BE2C (cell line): ENCODE measurements at regions not wholly inside any gene's neighbourhood (a gene's known extent, or its start where the extent isn't known, plus 50 kb on each side); places are given as distances from the start of the nearest gene placed in this dataset.
"Not testable (repeated sequence)": the region's sequence is repeated elsewhere in the genome, so short reads cannot be mapped to it uniquely, and the experiment has no call there.

ENCODE experiments used
- DNase-seq: peaks from one replicate; pipeline ENCODE4 v3.0.0-alpha.2; 2020
- H3K27me3 ChIP-seq: fragments of 250-450 bp; sonication (Bioruptor Pico); 2 replicates; pipeline ENCODE4 v1.5.1; 2020; ENCODE audit warnings: mild to moderate bottlenecking
- H3K36me3 ChIP-seq: fragments of 250-450 bp; sonication (Bioruptor Pico); 2 replicates; pipeline ENCODE4 v1.5.1; 2020; ENCODE audit warnings: mild to moderate bottlenecking
- H3K4me1 ChIP-seq: fragments of 250-450 bp; sonication (Bioruptor Pico); 2 replicates; pipeline ENCODE4 v1.5.1; 2020
- H3K4me3 ChIP-seq: 2 replicates; pipeline ENCODE4 v1.5.1; 2011; ENCODE audit warnings: low read depth, low read length
- H3K9me3 ChIP-seq: fragments of 250-450 bp; sonication (Bioruptor Pico); 2 replicates; pipeline ENCODE4 v1.5.1; 2020
- CTCF ChIP-seq: IDR thresholded peaks from 2 replicates; pipeline ENCODE4 v1.5.1; 2012; ENCODE audit warnings: mild to moderate bottlenecking, low read depth, low read length

- H3K4me1 ChIP-seq = no peaks in the 10 kb centered on the region
- H3K9me3 ChIP-seq = no peaks in the 10 kb centered on the region
- no peak for DNase-seq
- no peak for TF ChIP-seq CTCF
- H3K4me3 ChIP-seq = no peak overlapping the region
- no peaks in the 10 kb centered on the region for H3K27me3 ChIP-seq
- H3K36me3 ChIP-seq = no peaks in the 10 kb centered on the region
Measured at GRCh38 chr18:6566338-6566911, 151.7 kb upstream of the L3MBTL4 start.

GRCh38 chr18:6569813-6570212 is 155.1 kb upstream of the L3MBTL4 start:
- no peaks in the 10 kb centered on the region for H3K9me3 ChIP-seq
- TF ChIP-seq CTCF = no peak
- H3K27me3 ChIP-seq = no peaks in the 10 kb centered on the region
- H3K36me3 ChIP-seq = no peaks in the 10 kb centered on the region
- H3K4me3 ChIP-seq = no peak overlapping the region
- H3K4me1 ChIP-seq = no peaks in the 10 kb centered on the region
- DNase-seq = no peak

- Histone ChIP-seq H3K9me3 (no peaks in the 10 kb centered on the region), H3K4me1 (no peaks in the 10 kb centered on the region), H3K27me3 (no peaks in the 10 kb centered on the region), H3K4me3 (no peak overlapping the region), H3K36me3 (no peaks in the 10 kb centered on the region)
- TF ChIP-seq CTCF = no peak
- DNase-seq = no peak
Measured at GRCh38 chr18:6570581-6571238, 156.0 kb upstream of the L3MBTL4 start.

GRCh38 chr18:6571239-6571602 is 156.5 kb upstream of the L3MBTL4 start:
- Histone ChIP-seq H3K9me3 (no peaks in the 10 kb centered on the region), H3K4me1 (no peaks in the 10 kb centered on the region), H3K4me3 (no peak overlapping the region), H3K27me3 (no peaks in the 10 kb centered on the region), H3K36me3 (no peaks in the 10 kb centered on the region)
- DNase-seq = no peak
- no peak for TF ChIP-seq CTCF

- H3K9me3 ChIP-seq, H3K4me3 ChIP-seq: not testable (repeated sequence)
Measured at GRCh38 chr18:6572192-6572591, 157.3 kb upstream of the ARHGAP28 start.

GRCh38 chr18:6574631-6575030 is 154.9 kb upstream of the ARHGAP28 start:
- DNase-seq = no peak
- Histone ChIP-seq H3K4me3 (no peak overlapping the region), H3K4me1 (no peaks in the 10 kb centered on the region), H3K36me3 (no peaks in the 10 kb centered on the region), H3K9me3 (no peaks in the 10 kb centered on the region), H3K27me3 (no peaks in the 10 kb centered on the region)
- no peak for TF ChIP-seq CTCF

More at GRCh38 chr18:6572192-6572591, 157.3 kb upstream of the ARHGAP28 start:
- H3K4me1 ChIP-seq, DNase-seq, H3K36me3 ChIP-seq, H3K27me3 ChIP-seq: not testable (repeated sequence)
